Endothelial cell of umbilical vein (primary cell): ENCODE measurements at regions not wholly inside any gene's neighbourhood (a gene's known extent, or its start where the extent isn't known, plus 50 kb on each side); places are given as distances from the start of the nearest gene placed in this dataset.

ENCODE experiments used
- BruUV-seq: library from RNA; stranded (reverse); fragments of 400-500 nt; replicated peaks from 2 replicates; lab custom pipeline; 2021; lab: Mats Ljungman, UMichigan
- CTCF ChIA-PET: fragments of 300-600, 350-600 bp; sonication (Branson Sonifier 250); formaldehyde crosslinking; loops from one replicate; lab custom pipeline; 2021; ENCODE audit warnings: antibody characterized with exemption, inconsistent platforms; lab: Charles Lee
- POLR2A ChIA-PET: fragments of 300-600, 350-600 bp; sonication (Branson Sonifier 250); formaldehyde crosslinking; loops from one replicate; lab custom pipeline; 2021; ENCODE audit warnings: antibody characterized with exemption, inconsistent platforms; lab: Charles Lee
- DNase-seq: peaks from one replicate; pipeline ENCODE4 v3.0.0-alpha.2; 2011; ENCODE audit warnings: low read depth, low spot score
- FAIRE-seq: peaks from 2 replicates; lab custom pipeline; 2011; peaks lifted over from hg19 to GRCh38; lab: Jason Lieb, UNC
- H2AFZ ChIP-seq: 2 replicates; pipeline ENCODE4 v1.6.0; 2012; ENCODE audit warnings: low read depth, low read length, control low read depth, inconsistent platforms
- H3K27ac ChIP-seq: 2 replicates; pipeline ENCODE4 v1.5.1; 2011; ENCODE audit warnings: low read depth, mild to moderate bottlenecking, control low read depth, low read length, moderate library complexity; ENCODE audit not compliant: insufficient read depth
- H3K27me3 ChIP-seq, 2 experiments: 2 replicates each; pipeline versions ENCODE4 v1.6.0 to v1.6.1; 2011; ENCODE audit warnings: low read length in 2 of 2, mixed read lengths in 1 of 2; ENCODE audit not compliant: control insufficient read depth in 2 of 2, insufficient read depth in 2 of 2
- H3K36me3 ChIP-seq, 2 experiments: 2 replicates in 1 of 2; 3 replicates in 1 of 2; pipeline ENCODE4 v1.5.1; 2011; ENCODE audit warnings: low read length in 2 of 2, mild to moderate bottlenecking in 1 of 2, moderate library complexity in 1 of 2; ENCODE audit not compliant: control insufficient read depth in 2 of 2, insufficient read depth in 2 of 2; ENCODE audit errors: extremely low read depth in 1 of 2
- H3K4me1 ChIP-seq: 3 replicates; pipeline ENCODE4 v1.5.1; 2011; ENCODE audit warnings: mild to moderate bottlenecking, low read length; ENCODE audit not compliant: control insufficient read depth, insufficient read depth; ENCODE audit errors: extremely low read depth
- H3K4me2 ChIP-seq: 2 replicates; pipeline ENCODE4 v1.6.1; 2011; ENCODE audit warnings: low read length, control low read depth, mixed read lengths; ENCODE audit not compliant: insufficient read depth
- H3K4me3 ChIP-seq, 3 experiments: fragments of 200-600 bp in 1 of 3; sonication (generic), shearing (Covaris generic) in 1 of 3; replicated peaks in 1 of 3; 2 replicates each; pipeline ENCODE4 v1.5.1; 2011 to 2016; ENCODE audit warnings: control low read depth in 3 of 3, low read length in 3 of 3, mild to moderate bottlenecking in 2 of 3, inconsistent platforms in 1 of 3, low read depth in 1 of 3, moderate library complexity in 1 of 3; ENCODE audit not compliant: insufficient read depth in 1 of 3
- H3K79me2 ChIP-seq: 2 replicates; pipeline ENCODE4 v1.6.0; 2012; ENCODE audit warnings: low read length, inconsistent platforms; ENCODE audit not compliant: control insufficient read depth, insufficient read depth
- H3K9ac ChIP-seq: replicated peaks from 2 replicates; pipeline ENCODE3; 2011; ENCODE audit warnings: low read length, control low read depth; ENCODE audit not compliant: insufficient read depth; ENCODE audit errors: extremely low read depth
- H3K9me1 ChIP-seq: replicated peaks from 3 replicates; pipeline ENCODE4 v1.6.0; 2011; ENCODE audit warnings: mild to moderate bottlenecking, low read length; ENCODE audit not compliant: control insufficient read depth, insufficient read depth; ENCODE audit errors: extremely low read depth
- H3K9me3 ChIP-seq: replicated peaks from 2 replicates; pipeline ENCODE4 v1.5.1; 2012; ENCODE audit warnings: low read length, inconsistent platforms; ENCODE audit not compliant: control insufficient read depth, insufficient read depth
- H4K20me1 ChIP-seq: replicated peaks from 2 replicates; pipeline ENCODE3; 2011; ENCODE audit warnings: mild to moderate bottlenecking, low read length; ENCODE audit not compliant: control insufficient read depth, insufficient read depth; ENCODE audit errors: extremely low read depth
- CTCF ChIP-seq, 2 donors: IDR thresholded peaks; 1 replicate in 1 of 2; 2 replicates in 1 of 2; pipeline ENCODE4 v1.5.1; 2011; ENCODE audit warnings: low read length in 2 of 2, mild to moderate bottlenecking in 2 of 2, moderate library complexity in 2 of 2, control low read depth in 1 of 2, inconsistent platforms in 1 of 2, low read depth in 1 of 2; ENCODE audit not compliant: insufficient read depth in 1 of 2; ENCODE audit errors: extremely low read depth in 1 of 2
- EZH2 ChIP-seq: IDR thresholded peaks from 2 replicates; pipeline ENCODE4 v1.6.1; 2012; ENCODE audit warnings: borderline replicate concordance, low read depth, mild to moderate bottlenecking, moderate library complexity, low read length, inconsistent platforms; ENCODE audit not compliant: severe bottlenecking
- FOS ChIP-seq: IDR thresholded peaks from 2 replicates; pipeline ENCODE4 v1.6.1; 2011; ENCODE audit warnings: mild to moderate bottlenecking, low read length, moderate library complexity, borderline replicate concordance; ENCODE audit not compliant: insufficient read depth
- GATA2 ChIP-seq: IDR thresholded peaks from 2 replicates; pipeline ENCODE4 v1.7.0; 2011; ENCODE audit warnings: low read depth, mild to moderate bottlenecking, moderate library complexity, mixed read lengths, low read length; ENCODE audit not compliant: insufficient read length, insufficient read depth
- JUN ChIP-seq: IDR thresholded peaks from 2 replicates; pipeline ENCODE4 v1.6.1; 2011; ENCODE audit warnings: borderline replicate concordance, low read depth; ENCODE audit not compliant: insufficient read length, insufficient read depth
- MAX ChIP-seq: IDR thresholded peaks from 2 replicates; pipeline ENCODE4 v1.6.1; 2011; ENCODE audit not compliant: insufficient read depth, insufficient read length
- MYC ChIP-seq: IDR thresholded peaks from one replicate; pipeline ENCODE4 v1.6.1; 2011; ENCODE audit warnings: mild to moderate bottlenecking, low read depth, low read length
- POLR2A ChIP-seq: IDR thresholded peaks from 2 replicates; pipeline ENCODE4 v1.6.1; 2012; ENCODE audit warnings: low read depth, mild to moderate bottlenecking, control low read depth, low read length
- POLR2AphosphoS5 ChIP-seq: IDR thresholded peaks from 2 replicates; pipeline ENCODE4 v1.6.1; 2012; ENCODE audit warnings: low read depth, mild to moderate bottlenecking, control low read depth, low read length, moderate library complexity; ENCODE audit not compliant: insufficient read depth
- dilution Hi-C: fragments of 300-500 bp; cut with MboI; formaldehyde crosslinking; loops from one replicate; pipeline ENCODE4 v1.15.0; 2019; ENCODE audit warnings: low sequenced_read_pairs; ENCODE audit not compliant: extremely low pct_ligation_motif_present
- intact Hi-C: fragments of 100-400 bp; cut with micrococcal nuclease; formaldehyde crosslinking; loops from one replicate; pipeline ENCODE4 v1.10.0; 2022

- no peak overlapping the region for H3K9ac ChIP-seq
- BruUV-seq = no TSS peak
- H3K79me2 ChIP-seq = no peaks in the 10 kb centered on the region
- H3K27ac ChIP-seq = no peak overlapping the region
- DNase-seq (no peak), FAIRE-seq (no peak)
- H3K36me3 ChIP-seq = no peaks in the 10 kb centered on the region
- no peak overlapping the region for H2AFZ ChIP-seq
- H3K9me3 ChIP-seq = no peaks in the 10 kb centered on the region
- dilution Hi-C loops = no loop called here
- H3K4me3 ChIP-seq = no peak overlapping the region
- ChIA-PET CTCF (interaction anchor here (1.6 kb wide), 1 partner anchor 445 kb away, joined by 4 read pairs; no protein-coding TSS in a partner anchor), POLR2A (no interaction called here)
- intact Hi-C loops = no loop called here
- no peaks in the 10 kb centered on the region for H3K4me1 ChIP-seq
- H3K4me2 ChIP-seq = no peak overlapping the region
- no peaks in the 10 kb centered on the region for H4K20me1 ChIP-seq
- TF ChIP-seq EZH2 (no peak), CTCF (IDR thresholded peaks at IDR 0.05; ENCODE audit: extremely low read depth in 1 of 2, insufficient read depth in 1 of 2, low read depth in 1 of 2, low read length in 2 of 2) (no peak), POLR2AphosphoS5 (no peak), GATA2 (no peak), MYC (no peak), MAX (no peak), FOS (no peak), POLR2A (no peak), JUN (no peak)
- no peaks in the 10 kb centered on the region for H3K27me3 ChIP-seq
- no peaks in the 10 kb centered on the region for H3K9me1 ChIP-seq
Measured at GRCh38 chr7:32259931-32260596, 189.9 kb upstream of the PDE1C start.
